ENCODE measurements at regions not wholly inside any gene's neighbourhood (a gene's known extent, or its start where the extent isn't known, plus 50 kb on each side); places are given as distances from the start of the nearest gene placed in this dataset.

- TF ChIP-seq CTCF (IDR thresholded peaks at IDR 0.05) (no peak), POLR2A (IDR thresholded peaks at IDR 0.05) (no peak)
Observed at GRCh38 chr6:78629154-78629721, 238.1 kb upstream of the IRAK1BP1 start.

All from thyroid gland (tissue), 4 donors.